ENCODE measurements at regions not wholly inside any gene's neighbourhood (a gene's known extent, or its start where the extent isn't known, plus 50 kb on each side); places are given as distances from the start of the nearest gene placed in this dataset.

GRCh38 chr1:87983841-87984240 lies 655.2 kb downstream of the LMO4 start:
- TF ChIP-seq POLR2A (IDR thresholded peaks at IDR 0.05) = no peak
- TF ChIP-seq CTCF (IDR thresholded peaks at IDR 0.05) = no peak
